Spinal cord (tissue), 9 donors: ENCODE measurements at regions not wholly inside any gene's neighbourhood (a gene's known extent, or its start where the extent isn't known, plus 50 kb on each side); places are given as distances from the start of the nearest gene placed in this dataset.

ENCODE experiments used
- DNase-seq, 6 donors: peaks; one replicate each; pipeline versions ENCODE4 v3.0.0 to v3.0.0-alpha.2; 2013 to 2015; ENCODE audit warnings: low spot score in 6 of 6, low read depth in 4 of 6
- H3K27ac ChIP-seq: one replicate; pipeline ENCODE4 v1.5.1; 2013; ENCODE audit warnings: low read depth, low read length, control low read depth
- H3K27me3 ChIP-seq: one replicate; pipeline ENCODE4 v1.6.1; 2013; ENCODE audit warnings: low read length; ENCODE audit not compliant: control insufficient read depth, insufficient read depth
- H3K36me3 ChIP-seq: one replicate; pipeline ENCODE4 v1.6.1; 2013; ENCODE audit warnings: low read length; ENCODE audit not compliant: control insufficient read depth, insufficient read depth
- H3K4me1 ChIP-seq: one replicate; pipeline ENCODE4 v1.6.1; 2013; ENCODE audit warnings: low read length; ENCODE audit not compliant: control insufficient read depth, insufficient read depth
- H3K4me3 ChIP-seq: one replicate; pipeline ENCODE4 v1.5.1; 2013; ENCODE audit warnings: low read depth, low read length, control low read depth
- H3K9me3 ChIP-seq: one replicate; pipeline ENCODE4 v1.6.1; 2013; ENCODE audit warnings: low read length; ENCODE audit not compliant: control insufficient read depth, insufficient read depth
- WGBS: methylation state at CpG from one replicate; pipeline ENCODE4 v1.1.5; 2013; ENCODE audit warnings: missing lambda C conversion rate; ENCODE audit not compliant: insufficient coverage; 5-methylcytosine and 5-hydroxymethylcytosine counted together
- donor health status: healthy.

- H3K9me3 ChIP-seq, result no peaks in the 10 kb centered on the region
- H3K36me3 ChIP-seq, result no peaks in the 10 kb centered on the region
- H3K27me3 ChIP-seq, result peaks cover 49% of the 10 kb centered on the region
- H3K4me1 ChIP-seq, result peaks cover 14% of the 10 kb centered on the region
- peak overlapping the region; percentile 60 for H3K4me3 ChIP-seq
- peak in 3 of 6 donors; percentile 42 to 81 (median 71) for DNase-seq
- WGBS, result 0% methylated on average over 15 of the region's 27 CpGs
- H3K27ac ChIP-seq, result peak overlapping the region; percentile 89
Observed at GRCh38 chrX:13937370-13938050, 92.2 kb downstream of the GEMIN8 start.

- WGBS, result 0% methylated on average over 1 of the region's 9 CpGs
- H3K4me3 ChIP-seq, result peak overlapping the region; percentile 60
- H3K4me1 ChIP-seq, result peaks cover 14% of the 10 kb centered on the region
- peak in 3 of 6 donors; percentile 28 to 79 (median 57) for DNase-seq
- no peaks in the 10 kb centered on the region for H3K9me3 ChIP-seq
- peaks cover 49% of the 10 kb centered on the region for H3K27me3 ChIP-seq
- peak overlapping the region; percentile 89 for H3K27ac ChIP-seq
- no peaks in the 10 kb centered on the region for H3K36me3 ChIP-seq
Observed at GRCh38 chrX:13936521-13937225, 93.0 kb downstream of the GEMIN8 start.

GRCh38 chrX:13934731-13935130 is 95.0 kb downstream of the GEMIN8 start:
- no CpG with 5 or more reads among the region's 2 CpGs for WGBS
- Histone ChIP-seq H3K36me3 (no peaks in the 10 kb centered on the region), H3K4me1 (peaks cover 14% of the 10 kb centered on the region), H3K4me3 (no peak overlapping the region), H3K27me3 (peaks cover 39% of the 10 kb centered on the region), H3K9me3 (no peaks in the 10 kb centered on the region), H3K27ac (no peak overlapping the region)
- no peak for DNase-seq

- Histone ChIP-seq H3K27me3 (peaks cover 33% of the 10 kb centered on the region), H3K4me1 (peaks cover 9% of the 10 kb centered on the region), H3K27ac (no peak overlapping the region), H3K36me3 (no peaks in the 10 kb centered on the region), H3K4me3 (no peak overlapping the region), H3K9me3 (no peaks in the 10 kb centered on the region)
- no peak for DNase-seq
- WGBS, result 50% methylated on average over 2 of the region's 7 CpGs
Observed at GRCh38 chrX:13933851-13934250, 95.8 kb downstream of the GEMIN8 start.

- Histone ChIP-seq H3K27me3 (peaks cover 31% of the 10 kb centered on the region), H3K4me3 (no peak overlapping the region), H3K36me3 (no peaks in the 10 kb centered on the region), H3K4me1 (peaks cover 6% of the 10 kb centered on the region), H3K27ac (no peak overlapping the region), H3K9me3 (no peaks in the 10 kb centered on the region)
- 80% methylated on average over 2 of the region's 3 CpGs for WGBS
- no peak for DNase-seq
Observed at GRCh38 chrX:13933352-13933751, 96.3 kb downstream of the GEMIN8 start.

GRCh38 chrX:13932416-13932815 is 97.3 kb downstream of the GEMIN8 start:
- no peak for DNase-seq
- peaks cover 23% of the 10 kb centered on the region for H3K27me3 ChIP-seq
- no peaks in the 10 kb centered on the region for H3K9me3 ChIP-seq
- no peaks in the 10 kb centered on the region for H3K4me1 ChIP-seq
- no peaks in the 10 kb centered on the region for H3K36me3 ChIP-seq
- no peak overlapping the region for H3K4me3 ChIP-seq
- no peak overlapping the region for H3K27ac ChIP-seq

GRCh38 chrX:13927175-13927574 is 102.5 kb downstream of the GEMIN8 start:
- Histone ChIP-seq H3K36me3 (peaks cover 3% of the 10 kb centered on the region), H3K4me3 (no peak overlapping the region), H3K27ac (no peak overlapping the region), H3K4me1 (no peaks in the 10 kb centered on the region), H3K27me3 (peaks cover 6% of the 10 kb centered on the region), H3K9me3 (no peaks in the 10 kb centered on the region)
- DNase-seq, result no peak
- WGBS, result 65% methylated on average over 2 of the region's 2 CpGs

- no peak overlapping the region for H3K4me3 ChIP-seq
- DNase-seq, result no peak
- 56% methylated on average over 3 of the region's 5 CpGs for WGBS
- H3K36me3 ChIP-seq, result peaks cover 3% of the 10 kb centered on the region
- H3K9me3 ChIP-seq, result no peaks in the 10 kb centered on the region
- H3K4me1 ChIP-seq, result no peaks in the 10 kb centered on the region
- no peak overlapping the region for H3K27ac ChIP-seq
- H3K27me3 ChIP-seq, result peaks cover 7% of the 10 kb centered on the region
Observed at GRCh38 chrX:13923845-13924244, 105.8 kb downstream of the GEMIN8 start.

- no peak for DNase-seq
- no CpG with 5 or more reads among the region's 2 CpGs for WGBS
- Histone ChIP-seq H3K4me3 (no peak overlapping the region), H3K36me3 (peaks cover 3% of the 10 kb centered on the region), H3K4me1 (no peaks in the 10 kb centered on the region), H3K9me3 (no peaks in the 10 kb centered on the region), H3K27ac (no peak overlapping the region), H3K27me3 (peaks cover 7% of the 10 kb centered on the region)
Observed at GRCh38 chrX:13923289-13923688, 106.4 kb upstream of the GPM6B start.

GRCh38 chrX:13917507-13917906 is 100.6 kb upstream of the GPM6B start:
- Histone ChIP-seq H3K4me1 (peaks cover 3% of the 10 kb centered on the region), H3K27me3 (peaks cover 13% of the 10 kb centered on the region), H3K36me3 (no peaks in the 10 kb centered on the region), H3K9me3 (peaks cover 2% of the 10 kb centered on the region), H3K4me3 (no peak overlapping the region), H3K27ac (no peak overlapping the region)
- no CpG with 5 or more reads among the region's 2 CpGs for WGBS
- DNase-seq, result no peak
